ENCODE measurements at regions not wholly inside any gene's neighbourhood (a gene's known extent, or its start where the extent isn't known, plus 50 kb on each side); places are given as distances from the start of the nearest gene placed in this dataset.

DNA sequence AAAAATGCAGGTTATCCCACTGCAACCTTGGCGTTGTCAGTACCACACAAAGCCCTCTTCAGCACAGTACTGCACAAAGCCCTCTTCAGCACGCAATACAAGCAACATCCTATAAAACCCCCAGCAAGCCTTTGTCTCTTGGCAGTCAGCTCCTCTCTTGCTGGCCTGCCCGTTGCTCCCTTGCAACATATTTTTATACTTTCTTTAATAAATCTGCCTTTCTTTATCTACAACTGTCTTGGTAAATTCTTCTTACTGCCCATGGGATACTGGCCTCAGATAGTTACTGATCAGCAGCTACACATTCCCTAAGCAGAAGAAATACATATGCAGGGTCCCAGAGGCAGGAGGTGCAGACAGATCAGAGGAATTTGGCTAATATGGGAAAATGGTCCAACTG is 70.5 kb upstream of the MAP3K4 start:
- 0 out of 2 replicates have a peak, but pooled peaks cover 3% of the 10 kb centered on the region for H3K9me3 ChIP-seq
- CTCF ChIA-PET = no interaction called here
- Mint-ChIP-seq H3K9me3 (ENCODE audit: unreplicated experiment) (peaks cover 29% of the 10 kb centered on the region), H3K36me3 (ENCODE audit: insufficient read depth, unreplicated experiment) (no peaks in the 10 kb centered on the region), H3K4me1 (ENCODE audit: low read depth, unreplicated experiment) (peaks cover 8% of the 10 kb centered on the region), H3K27me3 (ENCODE audit: insufficient read depth, unreplicated experiment) (peaks cover 4% of the 10 kb centered on the region), H3K27ac (ENCODE audit: unreplicated experiment) (no peak overlapping the region), H3K4me3 (ENCODE audit: unreplicated experiment) (no peak overlapping the region)
- TF ChIP-seq, protein P1, sequence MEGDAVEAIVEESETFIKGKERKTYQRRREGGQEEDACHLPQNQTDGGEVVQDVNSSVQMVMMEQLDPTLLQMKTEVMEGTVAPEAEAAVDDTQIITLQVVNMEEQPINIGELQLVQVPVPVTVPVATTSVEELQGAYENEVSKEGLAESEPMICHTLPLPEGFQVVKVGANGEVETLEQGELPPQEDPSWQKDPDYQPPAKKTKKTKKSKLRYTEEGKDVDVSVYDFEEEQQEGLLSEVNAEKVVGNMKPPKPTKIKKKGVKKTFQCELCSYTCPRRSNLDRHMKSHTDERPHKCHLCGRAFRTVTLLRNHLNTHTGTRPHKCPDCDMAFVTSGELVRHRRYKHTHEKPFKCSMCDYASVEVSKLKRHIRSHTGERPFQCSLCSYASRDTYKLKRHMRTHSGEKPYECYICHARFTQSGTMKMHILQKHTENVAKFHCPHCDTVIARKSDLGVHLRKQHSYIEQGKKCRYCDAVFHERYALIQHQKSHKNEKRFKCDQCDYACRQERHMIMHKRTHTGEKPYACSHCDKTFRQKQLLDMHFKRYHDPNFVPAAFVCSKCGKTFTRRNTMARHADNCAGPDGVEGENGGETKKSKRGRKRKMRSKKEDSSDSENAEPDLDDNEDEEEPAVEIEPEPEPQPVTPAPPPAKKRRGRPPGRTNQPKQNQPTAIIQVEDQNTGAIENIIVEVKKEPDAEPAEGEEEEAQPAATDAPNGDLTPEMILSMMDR (IDR thresholded peaks at IDR 0.05; ENCODE audit: insufficient read depth in 1 of 2, low read depth in 1 of 2, low read length in 1 of 2, severe bottlenecking in 1 of 2, unreplicated experiment in 1 of 2) = no peak
- intact Hi-C loops (cut with micrococcal nuclease; ENCODE audit: unreplicated experiment) = no loop called here
- POLR2A ChIA-PET = no interaction called here
- no peak for DNase-seq
- H3K36me3 ChIP-seq (ENCODE audit: control insufficient read depth, insufficient read depth, low read length) = no peaks in the 10 kb centered on the region
- BruUV-seq (replicated peaks) = no TSS peak
- 0 out of 2 replicates have a peak, but pooled peaks cover 3% of the 10 kb centered on the region for H3K4me1 ChIP-seq
- no peaks in the 10 kb centered on the region for H3K27me3 ChIP-seq (replicated peaks; ENCODE audit: control insufficient read depth, insufficient read depth, low read length)
- H3K4me3 ChIP-seq (ENCODE audit: low read depth, low read length) = no peak overlapping the region

DNA sequence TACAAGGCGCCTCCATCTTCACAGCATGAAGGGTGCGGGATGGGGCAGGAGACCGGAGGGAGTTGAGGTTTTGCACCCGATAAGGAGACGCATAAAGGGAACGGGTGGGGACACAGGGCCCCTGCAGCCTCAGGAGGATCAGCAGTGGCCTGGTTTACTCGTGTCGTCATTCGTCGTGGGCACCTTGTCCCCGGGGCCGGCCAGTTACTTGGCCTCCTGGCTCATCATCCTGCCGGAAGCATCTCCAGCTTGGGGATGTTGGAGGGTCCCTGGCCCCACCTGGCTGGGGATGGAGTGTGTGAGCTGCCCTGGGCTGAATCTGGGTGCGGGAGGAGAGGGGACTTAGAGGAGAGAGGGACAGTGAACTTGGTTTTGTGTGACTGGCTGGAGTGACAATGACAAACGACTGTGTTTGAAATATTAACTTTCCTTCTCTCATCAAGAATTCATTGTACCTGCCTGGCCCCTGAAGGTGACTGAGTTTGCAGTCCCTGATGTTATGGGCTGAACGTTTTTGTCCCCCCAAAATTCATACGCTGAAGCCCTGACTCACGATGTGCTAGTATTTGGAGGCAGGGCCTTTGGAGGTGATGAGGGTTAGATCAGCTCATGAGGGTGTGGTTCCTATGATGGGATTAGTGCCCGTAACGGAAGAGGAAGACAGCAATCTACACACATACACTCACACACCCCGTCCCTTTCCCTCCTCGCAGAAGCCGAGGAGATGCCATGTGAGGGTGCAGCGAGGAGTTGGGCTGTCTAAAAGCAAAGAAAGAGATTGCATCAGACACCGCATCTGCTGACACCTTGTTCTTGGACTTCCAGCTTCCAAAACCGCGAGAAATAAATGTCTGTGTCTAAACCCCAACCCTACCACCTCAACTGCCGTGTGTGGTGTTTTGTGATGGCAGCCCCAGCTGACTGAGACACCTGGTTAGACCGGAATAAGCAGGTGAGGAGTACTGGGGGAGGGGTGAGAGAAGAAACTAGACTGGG is 65.0 kb upstream of the MAP3K4 start:
- H3K9me3 ChIP-seq = 0 out of 2 replicates have a peak, but pooled peaks cover 1% of the 10 kb centered on the region
- Mint-ChIP-seq H3K4me3 (ENCODE audit: unreplicated experiment) (no peak overlapping the region), H3K36me3 (ENCODE audit: insufficient read depth, unreplicated experiment) (no peaks in the 10 kb centered on the region), H3K27ac (ENCODE audit: unreplicated experiment) (no peak overlapping the region), H3K27me3 (ENCODE audit: insufficient read depth, unreplicated experiment) (peaks cover 4% of the 10 kb centered on the region), H3K4me1 (ENCODE audit: low read depth, unreplicated experiment) (no peaks in the 10 kb centered on the region), H3K9me3 (ENCODE audit: unreplicated experiment) (peaks cover 13% of the 10 kb centered on the region)
- no peak overlapping the region for H3K4me3 ChIP-seq (ENCODE audit: low read depth, low read length)
- H3K4me1 ChIP-seq = no peaks in the 10 kb centered on the region
- TF ChIP-seq, protein P1 (IDR thresholded peaks at IDR 0.05; ENCODE audit: insufficient read depth in 1 of 2, low read depth in 1 of 2, low read length in 1 of 2, severe bottlenecking in 1 of 2, unreplicated experiment in 1 of 2) = no peak
- POLR2A ChIA-PET = no interaction called here
- no peaks in the 10 kb centered on the region for H3K36me3 ChIP-seq (ENCODE audit: control insufficient read depth, insufficient read depth, low read length)
- BruUV-seq (replicated peaks) = no TSS peak
- no peak for DNase-seq
- CTCF ChIA-PET = no interaction called here
- no peaks in the 10 kb centered on the region for H3K27me3 ChIP-seq (replicated peaks; ENCODE audit: control insufficient read depth, insufficient read depth, low read length)
- intact Hi-C loops (cut with micrococcal nuclease; ENCODE audit: unreplicated experiment) = no loop called here

DNA sequence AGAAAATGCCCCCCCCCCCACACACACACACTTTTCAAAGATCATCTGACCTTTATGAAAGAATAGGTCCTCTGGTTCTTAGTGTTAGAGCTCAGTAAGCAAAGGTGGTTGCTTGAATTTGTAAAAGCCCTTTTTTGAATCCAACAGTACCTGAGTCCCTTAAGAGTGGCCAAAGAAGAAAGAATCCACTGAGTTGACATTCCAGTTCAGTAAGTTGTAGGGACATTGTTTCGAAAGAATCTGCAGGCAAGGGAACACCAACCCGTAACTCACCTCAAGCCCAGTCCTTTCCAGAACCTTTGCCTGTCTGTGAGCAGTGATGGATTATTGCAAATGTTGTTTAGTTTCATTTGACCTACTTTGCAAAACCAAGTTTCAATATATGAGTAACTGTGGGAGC is 64.2 kb upstream of the MAP3K4 start:
- Mint-ChIP-seq H3K4me3 (ENCODE audit: unreplicated experiment) (no peak overlapping the region), H3K36me3 (ENCODE audit: insufficient read depth, unreplicated experiment) (no peaks in the 10 kb centered on the region), H3K27me3 (ENCODE audit: insufficient read depth, unreplicated experiment) (peaks cover 4% of the 10 kb centered on the region), H3K27ac (ENCODE audit: unreplicated experiment) (no peak overlapping the region), H3K9me3 (ENCODE audit: unreplicated experiment) (peaks cover 9% of the 10 kb centered on the region), H3K4me1 (ENCODE audit: low read depth, unreplicated experiment) (no peaks in the 10 kb centered on the region)
- TF ChIP-seq, protein P1 (IDR thresholded peaks at IDR 0.05; ENCODE audit: insufficient read depth in 1 of 2, low read depth in 1 of 2, low read length in 1 of 2, severe bottlenecking in 1 of 2, unreplicated experiment in 1 of 2) = no peak
- Histone ChIP-seq H3K9me3 (no peaks in the 10 kb centered on the region), H3K36me3 (ENCODE audit: control insufficient read depth, insufficient read depth, low read length) (no peaks in the 10 kb centered on the region), H3K4me3 (ENCODE audit: low read depth, low read length) (no peak overlapping the region), H3K27me3 (replicated peaks; ENCODE audit: control insufficient read depth, insufficient read depth, low read length) (no peaks in the 10 kb centered on the region), H3K4me1 (no peaks in the 10 kb centered on the region)
- DNase-seq = no peak
- intact Hi-C loops (cut with micrococcal nuclease; ENCODE audit: unreplicated experiment) = no loop called here
- BruUV-seq (replicated peaks) = no TSS peak
- ChIA-PET CTCF (no interaction called here), POLR2A (no interaction called here)

Data from Caco-2 (cell line).